ENCODE measurements at regions not wholly inside any gene's neighbourhood (a gene's known extent, or its start where the extent isn't known, plus 50 kb on each side); places are given as distances from the start of the nearest gene placed in this dataset.

DNA sequence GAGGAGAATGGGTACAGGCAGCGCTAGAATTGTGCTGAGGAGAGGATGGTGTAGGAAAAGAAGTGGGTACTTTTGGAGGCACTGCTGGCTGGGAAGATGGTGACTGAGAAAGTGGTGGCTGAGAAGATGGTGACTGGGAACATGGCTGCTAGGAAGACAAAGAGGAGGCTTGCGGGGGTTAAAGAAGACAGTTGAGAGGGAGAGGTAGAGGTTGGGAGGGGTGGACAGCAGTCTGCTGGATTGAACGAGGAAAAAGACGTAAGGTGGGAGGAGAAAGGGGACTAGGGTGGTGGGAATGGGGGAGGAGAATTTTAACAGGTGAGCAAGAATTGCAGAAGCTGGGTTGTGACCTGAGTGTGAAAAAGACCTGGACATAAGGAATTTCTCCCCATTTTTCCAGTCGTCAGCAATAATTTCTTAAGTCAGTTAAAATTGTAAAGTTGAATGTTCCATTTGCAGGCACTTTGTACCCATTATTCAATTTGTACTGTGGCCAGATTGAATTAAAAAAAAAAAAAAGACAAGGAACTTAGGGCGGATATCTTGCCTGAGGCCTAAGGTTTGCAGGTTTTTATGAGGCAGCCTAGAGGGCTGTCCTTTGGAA is 2450.0 kb downstream of the TP53TG3F start:
- DNase-seq, result no peak

DNA sequence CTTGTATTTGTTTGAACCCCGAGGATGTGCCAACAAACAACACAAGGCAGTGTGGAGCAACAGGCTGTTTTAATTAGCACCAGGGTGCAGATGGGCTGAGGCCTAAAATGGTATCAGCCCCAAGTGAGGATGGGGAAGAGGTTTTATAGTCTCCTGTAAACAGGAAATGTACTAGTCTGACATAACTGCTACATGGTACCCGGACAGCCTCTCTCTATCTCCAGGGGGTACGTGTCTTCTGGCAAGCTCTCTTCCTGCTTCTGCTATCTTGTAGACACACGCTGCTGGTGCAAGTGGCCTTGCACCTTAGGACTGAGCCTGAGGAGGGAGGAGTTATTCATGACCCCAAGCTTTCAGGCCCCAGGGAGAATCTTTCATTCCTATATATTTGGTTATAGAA is 2451.0 kb downstream of the TP53TG3F start:
- DNase-seq, result no peak

DNA sequence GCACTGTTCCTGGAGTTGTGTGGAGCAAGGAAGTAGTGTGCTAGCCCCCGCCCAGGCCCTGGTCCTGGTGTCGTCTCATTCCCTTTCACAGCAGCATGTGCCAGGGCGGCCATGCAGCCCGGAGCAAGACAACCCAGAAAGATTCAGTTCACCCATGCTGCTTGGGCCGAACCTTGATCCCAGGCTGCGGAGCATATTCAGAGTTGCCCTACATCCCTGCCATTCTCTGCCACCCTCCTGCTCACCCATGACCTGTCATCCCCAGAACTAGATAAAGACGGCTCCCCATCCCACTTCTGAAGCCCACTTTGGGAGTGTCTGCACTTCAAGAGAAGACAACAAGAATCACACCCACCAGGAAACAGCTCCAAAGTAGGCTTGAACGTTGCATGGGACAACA is 2452.5 kb downstream of the TP53TG3F start:
- DNase-seq, result no peak

DNA sequence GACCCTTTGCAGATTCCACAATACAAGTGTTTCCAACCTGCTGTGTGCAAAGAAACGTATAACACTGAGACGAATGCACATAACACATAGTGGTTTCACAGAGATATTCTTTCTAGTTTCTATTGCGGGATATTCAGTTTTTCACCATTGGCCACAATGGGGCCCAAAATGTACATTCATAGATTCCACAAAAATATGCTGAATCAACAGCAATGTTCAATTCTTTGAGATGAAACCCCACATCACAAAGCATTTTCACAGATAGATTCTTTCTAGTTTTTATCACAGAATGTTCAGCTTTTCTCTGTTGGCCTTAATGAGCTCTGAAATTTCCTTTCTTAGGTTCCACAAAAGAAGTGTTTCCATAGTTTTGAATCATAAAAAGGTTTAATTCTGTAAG is 2472.3 kb downstream of the TP53TG3F start:
- no peak for DNase-seq

All from fibroblast of skin of back (primary cell).